GM19240 (cell line): ENCODE measurements at regions not wholly inside any gene's neighbourhood (a gene's known extent, or its start where the extent isn't known, plus 50 kb on each side); places are given as distances from the start of the nearest gene placed in this dataset.

Experiments
- DNase-seq: peaks from one replicate; pipeline ENCODE4 v3.0.0; 2011; ENCODE audit warnings: low spot score; ENCODE audit not compliant: insufficient read length

- DNase-seq, result no peak
Observed at GRCh38 chr1:214202992-214203391, 78.0 kb upstream of the SMYD2 start.

DNA sequence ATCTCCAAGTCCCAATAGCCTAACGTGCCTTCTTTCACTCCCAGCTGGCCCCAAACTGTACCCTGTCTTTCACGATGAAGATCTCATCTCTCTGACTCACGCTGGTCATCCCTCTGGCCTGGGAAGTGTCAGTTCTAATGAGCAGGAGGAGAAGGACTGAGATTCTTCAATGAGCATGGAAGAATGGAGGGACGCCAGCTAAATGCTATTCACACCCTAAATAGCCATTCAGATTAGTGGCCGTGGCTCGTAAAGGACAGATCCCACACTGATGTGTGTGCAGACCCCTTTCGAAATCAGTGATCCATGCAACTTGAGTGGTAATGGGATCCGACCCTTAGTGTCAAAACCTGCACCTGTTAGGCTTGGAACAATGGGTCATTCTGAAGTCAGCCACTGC, 75.9 kb upstream of the SMYD2 start:
- no peak for DNase-seq

- no peak for DNase-seq
Observed at GRCh38 chr1:214208460-214208859, 72.5 kb upstream of the SMYD2 start.

- no peak for DNase-seq
Observed at GRCh38 chr1:214209260-214209808, 71.6 kb upstream of the SMYD2 start.

- no peak for DNase-seq
Observed at GRCh38 chr1:214213136-214213535, 67.8 kb upstream of the SMYD2 start.

GRCh38 chr1:214214851-214215250, 66.1 kb upstream of the SMYD2 start:
- DNase-seq, result no peak

GRCh38 chr1:214215583-214215982, 65.4 kb upstream of the SMYD2 start:
- DNase-seq, result no peak

- DNase-seq, result no peak
Observed at GRCh38 chr1:214216021-214216420, 64.9 kb upstream of the SMYD2 start.

GRCh38 chr1:214216779-214217178, 64.2 kb upstream of the SMYD2 start:
- no peak for DNase-seq

DNA sequence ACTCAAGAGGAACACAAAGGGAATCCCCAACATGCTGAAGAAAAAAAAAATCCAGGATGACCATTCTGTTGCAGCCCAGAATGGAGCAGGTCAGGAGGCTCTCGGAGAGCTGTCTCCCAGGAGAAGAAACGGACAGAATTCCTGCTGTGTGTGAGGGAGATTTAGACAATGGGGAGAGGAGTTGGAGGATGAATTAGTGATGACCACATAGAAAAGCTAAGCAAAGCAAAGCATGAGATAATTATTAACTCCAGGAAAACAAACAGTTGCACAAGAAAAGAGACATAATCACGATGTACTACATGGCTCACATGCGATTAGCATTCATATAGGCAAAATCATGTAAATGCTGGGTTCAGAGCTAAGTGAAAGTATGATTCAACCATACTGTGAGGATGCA, 61.1 kb upstream of the SMYD2 start:
- DNase-seq, result no peak

GRCh38 chr1:214220891-214221290, 60.1 kb upstream of the SMYD2 start:
- no peak for DNase-seq

- DNase-seq, result no peak
Observed at GRCh38 chr1:214224611-214225354, 56.2 kb upstream of the SMYD2 start.

DNA sequence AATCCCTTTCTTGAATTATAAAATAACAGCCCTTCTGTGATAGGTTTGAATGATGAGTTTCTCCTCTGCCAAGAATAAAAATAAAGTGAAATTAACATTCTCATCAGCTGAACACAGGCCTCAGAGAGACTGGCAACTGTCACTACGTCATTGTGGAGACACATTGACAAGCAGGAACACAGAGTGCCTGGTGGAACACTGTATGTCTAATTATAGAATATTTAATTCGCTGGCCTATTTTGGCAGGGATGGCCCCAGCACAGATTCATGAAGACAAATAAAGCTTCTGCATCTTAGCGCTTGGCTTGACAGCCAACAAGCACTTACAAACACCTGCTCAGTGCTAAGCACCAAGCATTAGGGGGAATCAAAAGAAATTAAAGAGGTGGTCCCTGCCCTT, 52.0 kb upstream of the SMYD2 start:
- no peak for DNase-seq

GRCh38 chr1:214229736-214230135, 51.2 kb upstream of the SMYD2 start:
- no peak for DNase-seq
